NCI-H2107 treated with DMSO at 0.1 percent for 48 hours (cell line): ENCODE measurements at regions not wholly inside any gene's neighbourhood (a gene's known extent, or its start where the extent isn't known, plus 50 kb on each side); places are given as distances from the start of the nearest gene placed in this dataset.

Experiments used
- DNase-seq: peaks from one replicate; lab custom pipeline; 2025; ENCODE audit not compliant: unreplicated experiment; lab: John Stamatoyannopoulos, UW

DNA sequence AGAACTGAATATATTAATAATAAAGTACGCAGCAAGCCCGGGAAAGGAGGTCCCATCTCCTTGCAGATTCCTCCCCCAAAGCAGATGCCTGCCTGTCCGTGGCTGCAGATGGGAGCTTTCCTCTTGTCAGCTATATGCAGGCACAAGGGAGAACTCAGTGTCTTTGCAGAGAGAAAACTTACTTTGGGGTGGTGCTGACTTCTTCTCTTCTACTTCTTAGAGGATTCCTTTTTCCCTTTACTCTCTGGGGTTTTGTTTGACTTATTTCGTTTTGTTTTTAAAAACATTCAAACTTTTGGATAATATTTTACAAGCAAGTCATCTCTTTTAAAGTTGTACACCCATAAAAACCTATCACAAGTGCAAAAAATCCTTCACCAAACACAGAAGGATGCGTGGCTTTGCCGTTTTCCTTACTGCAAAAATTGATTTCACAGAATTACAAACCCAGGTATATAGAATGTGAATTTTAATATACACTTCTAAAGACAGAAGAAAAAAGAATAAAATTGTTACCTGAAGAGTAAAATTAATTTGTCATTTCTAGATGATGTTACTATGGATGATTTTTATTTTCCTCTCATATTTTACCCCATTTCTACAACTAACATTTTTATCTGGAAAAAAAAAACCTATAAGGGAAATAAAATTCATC lies 65.3 kb upstream of the IGF1R start:
- no peak for DNase-seq

DNA sequence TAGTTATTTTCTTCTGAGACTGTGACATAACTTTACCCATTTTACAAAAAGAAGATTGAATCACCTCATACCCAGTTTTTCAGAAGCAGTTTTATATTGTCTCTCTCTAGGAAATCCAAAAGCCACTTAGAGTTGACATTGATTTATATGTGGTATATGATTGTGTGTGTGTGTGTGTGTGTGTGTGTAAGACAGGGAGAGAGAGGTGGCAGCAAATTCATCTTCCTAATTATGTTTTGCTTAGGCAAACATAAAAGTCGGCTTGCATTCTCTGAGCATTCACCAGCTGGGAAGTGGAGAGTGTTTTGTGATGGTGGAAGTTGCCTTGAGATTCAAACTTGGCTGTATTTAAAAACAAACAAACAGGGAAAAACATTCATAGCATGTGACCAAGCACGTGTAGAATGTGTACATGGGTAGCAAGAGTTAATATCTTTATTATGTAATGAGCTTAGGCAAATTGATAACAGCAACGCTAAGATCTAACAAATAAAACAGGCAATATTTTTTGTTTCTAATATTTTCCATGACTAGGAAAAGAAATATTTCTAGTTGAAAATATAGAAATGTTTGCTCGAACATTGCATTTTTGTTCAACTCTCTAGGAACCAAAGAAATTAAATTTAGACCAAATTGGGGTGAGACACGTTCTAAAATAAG lies 64.4 kb upstream of the IGF1R start:
- DNase-seq, result no peak

DNA sequence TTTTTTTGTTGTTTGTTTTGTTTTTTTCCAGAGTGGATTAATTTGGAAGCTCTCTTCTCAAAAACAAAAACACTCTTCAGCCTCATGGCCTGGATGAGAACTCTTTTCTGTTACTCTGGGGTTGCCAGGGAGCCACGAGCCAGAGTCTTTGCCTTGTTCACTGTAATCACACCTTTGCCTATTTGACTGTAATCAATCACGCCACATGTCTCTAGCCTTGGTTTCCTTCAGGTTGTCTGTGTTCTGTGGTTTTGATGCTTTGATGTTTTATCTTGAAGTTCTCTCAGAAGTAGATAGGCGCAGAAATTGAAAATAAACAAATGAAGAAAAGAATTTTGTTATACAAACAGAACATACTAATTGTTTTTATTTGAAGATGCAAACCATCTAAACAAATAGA lies 62.3 kb upstream of the IGF1R start:
- no peak for DNase-seq

DNA sequence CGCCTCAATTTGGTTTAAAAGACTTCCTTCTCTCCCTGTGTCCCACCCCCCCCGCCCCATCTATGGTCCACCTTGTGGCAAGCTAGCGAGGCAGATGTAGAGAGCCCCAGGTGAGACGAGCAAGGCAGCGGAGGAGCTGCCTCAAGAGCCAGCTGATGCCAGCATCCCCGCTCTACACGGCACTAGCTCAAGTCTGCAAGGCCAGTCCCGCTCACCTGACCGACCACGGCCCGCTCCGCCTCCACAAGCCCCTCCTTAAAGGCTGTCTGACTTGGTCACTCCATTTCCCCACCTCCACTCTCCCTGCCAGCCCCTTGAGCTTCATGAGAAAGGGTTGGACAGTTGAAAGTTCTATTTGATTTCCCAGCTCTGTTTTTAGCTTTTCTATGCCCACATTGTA lies 56.2 kb upstream of the IGF1R start:
- DNase-seq, result no peak

DNA sequence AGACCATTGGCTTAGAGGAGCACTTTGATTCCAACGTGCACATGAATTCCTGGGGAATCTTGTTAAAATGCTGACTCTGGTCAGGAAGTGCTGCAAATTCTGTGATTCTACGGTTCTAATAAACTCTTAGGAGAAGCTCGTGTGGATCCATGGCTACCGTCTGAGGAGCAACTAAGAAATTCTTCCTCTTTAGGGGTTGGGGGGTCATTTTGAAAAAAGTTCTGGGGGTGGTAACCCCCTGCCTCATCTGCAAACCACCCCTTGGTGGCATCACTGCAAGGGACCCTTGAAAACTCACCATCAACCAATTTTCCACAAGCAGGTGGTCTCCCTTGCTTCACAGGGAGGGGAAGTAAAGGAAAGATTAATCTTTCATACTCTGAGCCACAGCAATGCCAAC lies 52.2 kb upstream of the IGF1R start:
- no peak for DNase-seq

DNA sequence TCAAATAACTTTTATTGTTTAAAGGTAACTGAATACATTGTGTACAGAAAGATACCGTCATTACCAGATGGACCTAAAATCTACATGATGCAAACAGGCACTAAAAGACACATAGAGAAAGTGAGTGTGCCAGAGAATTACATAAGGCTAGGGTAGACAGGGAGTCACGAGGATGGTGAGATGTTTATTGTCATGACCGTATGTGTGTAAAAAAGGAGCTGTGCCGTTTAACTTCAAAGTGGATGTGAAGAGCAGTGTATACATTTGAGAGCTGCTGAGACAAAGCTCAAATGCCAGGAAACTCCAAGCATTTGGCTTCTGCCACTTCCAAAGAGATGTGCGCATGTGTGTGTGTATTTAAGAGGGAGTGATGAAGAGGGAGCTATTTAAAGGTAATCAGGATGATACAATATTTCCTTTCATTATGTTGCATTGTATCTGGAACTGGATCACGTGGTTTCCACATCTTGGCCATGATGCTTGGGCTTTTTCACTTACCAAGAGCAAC lies 51.4 kb upstream of the IGF1R start:
- peak; percentile 30 for DNase-seq

DNA sequence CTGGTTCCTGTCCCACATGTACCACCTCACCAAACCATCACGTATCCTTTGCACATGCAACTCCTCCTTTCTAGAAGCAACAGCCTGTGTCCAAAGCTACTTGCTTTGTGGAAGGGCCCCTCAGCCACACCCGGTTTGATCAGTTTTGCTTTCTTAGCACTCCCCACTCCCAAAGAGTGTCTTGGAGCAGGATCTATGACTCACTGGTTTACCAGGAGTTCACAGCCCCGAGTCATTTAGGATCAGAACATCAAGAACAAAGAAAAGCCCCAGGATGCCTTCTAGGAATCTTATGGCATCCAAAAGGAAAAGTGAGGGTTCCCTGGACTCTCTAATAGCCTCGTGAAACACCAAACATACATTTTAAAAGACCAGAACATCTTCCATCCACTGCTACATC lies 50.7 kb upstream of the IGF1R start:
- no peak for DNase-seq
